ENCODE measurements at regions not wholly inside any gene's neighbourhood (a gene's known extent, or its start where the extent isn't known, plus 50 kb on each side); places are given as distances from the start of the nearest gene placed in this dataset.

GRCh38 chr11:129691142-129691541 is 124.5 kb upstream of the TMEM45B start:
- Mint-ChIP-seq H3K36me3 (peaks cover under 1% of the 10 kb centered on the region), H3K27ac (no peak overlapping the region)

GRCh38 chr11:129694538-129694937 is 121.1 kb upstream of the TMEM45B start:
- H3K4me3 Mint-ChIP-seq = no peak overlapping the region
- no peaks in the 10 kb centered on the region for H3K9me3 Mint-ChIP-seq (ENCODE audit: low read depth)
- no peaks in the 10 kb centered on the region for H3K36me3 Mint-ChIP-seq

More at GRCh38 chr11:129691142-129691541, 124.5 kb upstream of the TMEM45B start:
- Mint-ChIP-seq H3K27me3 (peaks cover 1% of the 10 kb centered on the region), H3K9me3 (ENCODE audit: low read depth) (no peaks in the 10 kb centered on the region), H3K4me1 (ENCODE audit: low read depth) (peaks cover 4% of the 10 kb centered on the region), H3K4me3 (no peak overlapping the region)

GRCh38 chr11:129694966-129695365 is 120.7 kb upstream of the TMEM45B start:
- no peaks in the 10 kb centered on the region for H3K9me3 Mint-ChIP-seq (ENCODE audit: low read depth)
- no peak overlapping the region for H3K27ac Mint-ChIP-seq
- peaks cover 4% of the 10 kb centered on the region for H3K4me1 Mint-ChIP-seq (ENCODE audit: low read depth)
- no peaks in the 10 kb centered on the region for H3K27me3 Mint-ChIP-seq
- H3K4me3 Mint-ChIP-seq = no peak overlapping the region
- no peaks in the 10 kb centered on the region for H3K36me3 Mint-ChIP-seq

More at GRCh38 chr11:129694538-129694937, 121.1 kb upstream of the TMEM45B start:
- Mint-ChIP-seq H3K27ac (no peak overlapping the region), H3K4me1 (ENCODE audit: low read depth) (peaks cover 4% of the 10 kb centered on the region), H3K27me3 (no peaks in the 10 kb centered on the region)

- no peaks in the 10 kb centered on the region for H3K9me3 Mint-ChIP-seq (ENCODE audit: low read depth)
- no peak overlapping the region for H3K27ac Mint-ChIP-seq
- no peaks in the 10 kb centered on the region for H3K36me3 Mint-ChIP-seq
- no peaks in the 10 kb centered on the region for H3K27me3 Mint-ChIP-seq
- peaks cover 4% of the 10 kb centered on the region for H3K4me1 Mint-ChIP-seq (ENCODE audit: low read depth)
- peak overlapping the region; percentile 85 for H3K4me3 Mint-ChIP-seq
Observed at GRCh38 chr11:129695571-129696308, 119.9 kb upstream of the TMEM45B start.

- peaks cover 4% of the 10 kb centered on the region for H3K4me1 Mint-ChIP-seq (ENCODE audit: low read depth)
- H3K4me3 Mint-ChIP-seq = peak overlapping the region; percentile 85
- H3K27ac Mint-ChIP-seq = no peak overlapping the region
- H3K27me3 Mint-ChIP-seq = no peaks in the 10 kb centered on the region
- H3K9me3 Mint-ChIP-seq (ENCODE audit: low read depth) = no peaks in the 10 kb centered on the region
- no peaks in the 10 kb centered on the region for H3K36me3 Mint-ChIP-seq
Observed at GRCh38 chr11:129696309-129696989, 119.2 kb upstream of the TMEM45B start.

- Mint-ChIP-seq H3K9me3 (ENCODE audit: low read depth) (no peaks in the 10 kb centered on the region), H3K4me1 (ENCODE audit: low read depth) (peaks cover 4% of the 10 kb centered on the region), H3K27ac (no peak overlapping the region), H3K36me3 (no peaks in the 10 kb centered on the region), H3K27me3 (no peaks in the 10 kb centered on the region), H3K4me3 (no peak overlapping the region)
Observed at GRCh38 chr11:129698212-129698611, 117.4 kb upstream of the TMEM45B start.

- H3K9me3 Mint-ChIP-seq (ENCODE audit: low read depth) = no peaks in the 10 kb centered on the region
- peaks cover 4% of the 10 kb centered on the region for H3K4me1 Mint-ChIP-seq (ENCODE audit: low read depth)
- no peaks in the 10 kb centered on the region for H3K27me3 Mint-ChIP-seq
- H3K27ac Mint-ChIP-seq = no peak overlapping the region
- no peak overlapping the region for H3K4me3 Mint-ChIP-seq
- H3K36me3 Mint-ChIP-seq = no peaks in the 10 kb centered on the region
Observed at GRCh38 chr11:129699711-129700304, 115.8 kb upstream of the TMEM45B start.

- no peak overlapping the region for H3K4me3 Mint-ChIP-seq
- no peaks in the 10 kb centered on the region for H3K36me3 Mint-ChIP-seq
- no peak overlapping the region for H3K27ac Mint-ChIP-seq
- no peaks in the 10 kb centered on the region for H3K27me3 Mint-ChIP-seq
- no peaks in the 10 kb centered on the region for H3K9me3 Mint-ChIP-seq (ENCODE audit: low read depth)
- H3K4me1 Mint-ChIP-seq (ENCODE audit: low read depth) = no peaks in the 10 kb centered on the region
Observed at GRCh38 chr11:129700701-129701100, 114.9 kb upstream of the TMEM45B start.

GRCh38 chr11:129701706-129702105 is 113.9 kb upstream of the TMEM45B start:
- H3K27ac Mint-ChIP-seq = no peak overlapping the region
- H3K27me3 Mint-ChIP-seq = no peaks in the 10 kb centered on the region
- no peak overlapping the region for H3K4me3 Mint-ChIP-seq
- no peaks in the 10 kb centered on the region for H3K4me1 Mint-ChIP-seq (ENCODE audit: low read depth)
- no peaks in the 10 kb centered on the region for H3K9me3 Mint-ChIP-seq (ENCODE audit: low read depth)
- no peaks in the 10 kb centered on the region for H3K36me3 Mint-ChIP-seq

GRCh38 chr11:129702410-129703398 is 112.9 kb upstream of the TMEM45B start:
- Mint-ChIP-seq H3K4me3 (no peak overlapping the region), H3K9me3 (ENCODE audit: low read depth) (no peaks in the 10 kb centered on the region), H3K27ac (no peak overlapping the region)

GRCh38 chr11:129703846-129704245 is 111.8 kb upstream of the TMEM45B start:
- Mint-ChIP-seq H3K4me3 (no peak overlapping the region), H3K36me3 (no peaks in the 10 kb centered on the region), H3K27me3 (peaks cover 2% of the 10 kb centered on the region)

More at GRCh38 chr11:129702410-129703398, 112.9 kb upstream of the TMEM45B start:
- Mint-ChIP-seq H3K4me1 (ENCODE audit: low read depth) (no peaks in the 10 kb centered on the region), H3K36me3 (no peaks in the 10 kb centered on the region), H3K27me3 (no peaks in the 10 kb centered on the region)

GRCh38 chr11:129704831-129705230 is 110.8 kb upstream of the TMEM45B start:
- Mint-ChIP-seq H3K27me3 (peaks cover 2% of the 10 kb centered on the region), H3K36me3 (no peaks in the 10 kb centered on the region), H3K9me3 (ENCODE audit: low read depth) (no peaks in the 10 kb centered on the region), H3K4me3 (no peak overlapping the region), H3K4me1 (ENCODE audit: low read depth) (no peaks in the 10 kb centered on the region), H3K27ac (no peak overlapping the region)

More at GRCh38 chr11:129703846-129704245, 111.8 kb upstream of the TMEM45B start:
- H3K4me1 Mint-ChIP-seq (ENCODE audit: low read depth) = no peaks in the 10 kb centered on the region
- H3K27ac Mint-ChIP-seq = no peak overlapping the region
- no peaks in the 10 kb centered on the region for H3K9me3 Mint-ChIP-seq (ENCODE audit: low read depth)

- Mint-ChIP-seq H3K4me1 (ENCODE audit: low read depth) (no peaks in the 10 kb centered on the region), H3K27ac (no peak overlapping the region), H3K9me3 (ENCODE audit: low read depth) (no peaks in the 10 kb centered on the region), H3K4me3 (no peak overlapping the region), H3K36me3 (no peaks in the 10 kb centered on the region), H3K27me3 (peaks cover 2% of the 10 kb centered on the region)
Observed at GRCh38 chr11:129705341-129705740, 110.3 kb upstream of the TMEM45B start.

- H3K27me3 Mint-ChIP-seq = peaks cover 2% of the 10 kb centered on the region
- no peaks in the 10 kb centered on the region for H3K9me3 Mint-ChIP-seq (ENCODE audit: low read depth)
- H3K4me1 Mint-ChIP-seq (ENCODE audit: low read depth) = no peaks in the 10 kb centered on the region
- no peak overlapping the region for H3K27ac Mint-ChIP-seq
- H3K36me3 Mint-ChIP-seq = no peaks in the 10 kb centered on the region
- no peak overlapping the region for H3K4me3 Mint-ChIP-seq
Observed at GRCh38 chr11:129705933-129706332, 109.7 kb upstream of the TMEM45B start.
